H1 (cell line): ENCODE measurements at regions not wholly inside any gene's neighbourhood (a gene's known extent, or its start where the extent isn't known, plus 50 kb on each side); places are given as distances from the start of the nearest gene placed in this dataset.

ENCODE experiments used
- CHD7 ChIP-seq: fragments of 300-600 bp; sonication (generic); IDR thresholded peaks from 2 replicates; pipeline ENCODE4 v1.7.1; 2012; ENCODE audit warnings: low read length, moderate library complexity, mild to moderate bottlenecking, inconsistent platforms; ENCODE audit not compliant: insufficient replicate concordance
- RNF2 ChIP-seq: fragments of 200-900, 300-1000 bp; sonication (generic); IDR thresholded peaks from 2 replicates; pipeline ENCODE4 v1.7.1; 2016; ENCODE audit warnings: borderline replicate concordance, low read depth, mild to moderate bottlenecking, antibody characterized with exemption, low read length; ENCODE audit not compliant: poor library complexity, severe bottlenecking; ENCODE audit errors: missing control alignments

- TF ChIP-seq CHD7 (no peak), RNF2 (no peak)
Observed at GRCh38 chr1:244280859-244281258, 170.8 kb downstream of the ADSS2 start (continued).
